ENCODE measurements at regions not wholly inside any gene's neighbourhood (a gene's known extent, or its start where the extent isn't known, plus 50 kb on each side); places are given as distances from the start of the nearest gene placed in this dataset.

DNA sequence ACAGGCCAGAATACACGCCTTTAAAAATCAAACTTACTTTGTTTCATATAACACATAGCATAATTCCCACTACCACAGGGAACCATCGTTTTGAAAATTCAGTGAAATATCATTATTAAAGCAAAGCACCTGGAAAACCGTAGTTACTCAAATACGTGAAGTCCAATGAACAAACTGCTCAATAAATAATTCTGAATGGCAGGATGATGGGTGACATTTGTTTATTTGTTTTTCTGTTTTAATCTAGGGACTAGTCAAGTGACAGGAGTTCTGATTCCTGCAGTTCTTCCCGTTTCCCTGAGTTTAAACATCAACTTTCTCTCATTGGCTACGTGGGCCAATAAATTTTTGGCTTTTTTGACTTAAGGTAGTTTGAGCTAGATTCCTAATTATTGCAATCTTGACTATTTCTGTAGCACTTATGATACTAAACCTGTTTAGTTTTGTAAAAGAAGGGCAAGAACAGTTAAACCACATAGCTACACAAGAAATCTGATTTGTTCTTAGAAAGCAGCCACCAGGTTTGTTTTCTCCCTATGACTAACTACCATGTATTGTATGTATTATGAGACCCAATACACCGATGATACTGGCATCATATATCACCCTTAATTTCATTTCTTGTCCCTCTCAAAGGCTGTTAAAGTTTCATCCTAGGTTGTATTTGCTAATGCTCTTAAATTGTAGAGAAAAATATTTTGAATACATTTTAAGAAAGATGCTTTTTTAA, 411.2 kb downstream of the SHQ1 start:
- TF ChIP-seq TAF1 (IDR thresholded peaks at IDR 0.05; ENCODE audit: borderline replicate concordance, low read depth, low read length), result no peak
- TF ChIP-seq POLR2A (IDR thresholded peaks at IDR 0.05; ENCODE audit: low read depth, low read length), result no peak
